HG03457 (cell line): ENCODE measurements at regions not wholly inside any gene's neighbourhood (a gene's known extent, or its start where the extent isn't known, plus 50 kb on each side); places are given as distances from the start of the nearest gene placed in this dataset.
A peak's percentile ranks its signal among the peaks of the same experiment; 100 is the strongest.
"Not testable (repeated sequence)": the region's sequence is repeated elsewhere in the genome, so short reads cannot be mapped to it uniquely, and the experiment has no call there.

Experiments
- ATAC-seq: cut with Tn5 transposase; IDR thresholded peaks from one replicate; pipeline ENCODE4 v1.9.1; 2021; ENCODE audit warnings: moderate number of reproducible peaks; ENCODE audit not compliant: unreplicated experiment

GRCh38 chr10:123309731-123310130 lies 155.5 kb downstream of the BUB3 start:
- no peak for ATAC-seq

GRCh38 chr10:123316776-123317175 lies 162.6 kb downstream of the BUB3 start:
- no peak for ATAC-seq

- ATAC-seq = no peak
Measured at GRCh38 chr10:123318516-123318915, 164.3 kb downstream of the BUB3 start.

GRCh38 chr10:123320091-123320490 lies 165.9 kb downstream of the BUB3 start:
- ATAC-seq = no peak

- no peak for ATAC-seq
Measured at GRCh38 chr10:123323884-123324283, 169.7 kb downstream of the BUB3 start.

GRCh38 chr10:123325663-123326190 lies 171.5 kb downstream of the BUB3 start:
- ATAC-seq = no peak

- ATAC-seq = no peak
Measured at GRCh38 chr10:123326674-123327073, 172.5 kb downstream of the BUB3 start.

- ATAC-seq = peak; percentile 78
Measured at GRCh38 chr10:123327450-123327849, 173.2 kb downstream of the BUB3 start.

GRCh38 chr10:123327896-123328295 lies 173.7 kb downstream of the BUB3 start:
- no peak for ATAC-seq

- no peak for ATAC-seq
Measured at GRCh38 chr10:123331438-123331837, 177.2 kb downstream of the BUB3 start.

GRCh38 chr10:123346581-123346980 lies 192.4 kb downstream of the BUB3 start:
- ATAC-seq = no peak

- ATAC-seq = no peak
Measured at GRCh38 chr10:123348691-123349572, 194.7 kb downstream of the BUB3 start.

- no peak for ATAC-seq
Measured at GRCh38 chr10:123351715-123352114, 197.5 kb downstream of the BUB3 start.

- ATAC-seq = no peak
Measured at GRCh38 chr10:123354521-123354920, 200.3 kb downstream of the BUB3 start.

- ATAC-seq = no peak
Measured at GRCh38 chr10:123355748-123356481, 201.7 kb downstream of the BUB3 start.

GRCh38 chr10:123356799-123357198 lies 202.6 kb downstream of the BUB3 start:
- ATAC-seq = no peak

GRCh38 chr10:123357421-123357930 lies 203.3 kb downstream of the BUB3 start:
- no peak for ATAC-seq

GRCh38 chr10:123359539-123359938 lies 205.3 kb downstream of the BUB3 start:
- ATAC-seq = no peak

GRCh38 chr10:123361832-123362231 lies 207.6 kb downstream of the BUB3 start:
- no peak for ATAC-seq

- ATAC-seq = no peak
Measured at GRCh38 chr10:123367195-123367594, 213.0 kb downstream of the BUB3 start.

- ATAC-seq = not testable (repeated sequence)
Measured at GRCh38 chr10:123371626-123372025, 217.4 kb downstream of the BUB3 start.

GRCh38 chr10:123373591-123373990 lies 219.4 kb downstream of the BUB3 start:
- no peak for ATAC-seq
